ENCODE measurements at regions not wholly inside any gene's neighbourhood (a gene's known extent, or its start where the extent isn't known, plus 50 kb on each side); places are given as distances from the start of the nearest gene placed in this dataset.
"Not testable (repeated sequence)": the region's sequence is repeated elsewhere in the genome, so short reads cannot be mapped to it uniquely, and the experiment has no call there.

GRCh38 chr10:78436222-78436573 is 402.5 kb downstream of the RPS24 start:
- DNase-seq (ENCODE audit: low read depth in 2 of 2): no peak

GRCh38 chr10:78436706-78437406 is 403.2 kb downstream of the RPS24 start:
- no peak for DNase-seq (ENCODE audit: low read depth in 2 of 2)

- DNase-seq (ENCODE audit: low read depth in 2 of 2): no peak
Measured at GRCh38 chr10:78437407-78437768, 403.7 kb downstream of the RPS24 start.

GRCh38 chr10:78437998-78438906 is 404.6 kb downstream of the RPS24 start:
- no peak for DNase-seq (ENCODE audit: low read depth in 2 of 2)

GRCh38 chr10:78438907-78439809 is 405.5 kb downstream of the RPS24 start:
- no peak for DNase-seq (ENCODE audit: low read depth in 2 of 2)

- DNase-seq (ENCODE audit: low read depth in 2 of 2): no peak
Measured at GRCh38 chr10:78441010-78441409, 407.3 kb downstream of the RPS24 start.

- peak in 1 of 2 experiments; percentile 23 for DNase-seq (ENCODE audit: low read depth in 2 of 2)
Measured at GRCh38 chr10:78441694-78442093, 408.0 kb downstream of the RPS24 start.

GRCh38 chr10:78442836-78443550 is 409.3 kb downstream of the RPS24 start:
- peak; percentile 62 to 69 for DNase-seq (ENCODE audit: low read depth in 2 of 2)

GRCh38 chr10:78443900-78444571 is 410.4 kb downstream of the RPS24 start:
- DNase-seq (ENCODE audit: low read depth in 2 of 2): peak in 1 of 2 experiments; percentile 12

- DNase-seq (ENCODE audit: low read depth in 2 of 2): not testable (repeated sequence)
Measured at GRCh38 chr10:78444741-78445140, 411.1 kb downstream of the RPS24 start.

- DNase-seq (ENCODE audit: low read depth in 2 of 2): no peak
Measured at GRCh38 chr10:78445308-78445707, 411.6 kb downstream of the RPS24 start.

GRCh38 chr10:78448470-78448869 is 414.8 kb downstream of the RPS24 start:
- DNase-seq (ENCODE audit: low read depth in 2 of 2): no peak

- no peak for DNase-seq (ENCODE audit: low read depth in 2 of 2)
Measured at GRCh38 chr10:78448994-78449418, 415.3 kb downstream of the RPS24 start.

GRCh38 chr10:78449554-78449953 is 415.9 kb downstream of the RPS24 start:
- DNase-seq (ENCODE audit: low read depth in 2 of 2): no peak

GRCh38 chr10:78450239-78450638 is 416.6 kb downstream of the RPS24 start:
- no peak for DNase-seq (ENCODE audit: low read depth in 2 of 2)

GRCh38 chr10:78450807-78451485 is 417.3 kb downstream of the RPS24 start:
- DNase-seq (ENCODE audit: low read depth in 2 of 2): no peak

GRCh38 chr10:78451592-78451991 is 417.9 kb downstream of the RPS24 start:
- DNase-seq (ENCODE audit: low read depth in 2 of 2): peak in 1 of 2 experiments; percentile 33

GRCh38 chr10:78454123-78454645 is 420.5 kb downstream of the RPS24 start:
- no peak for DNase-seq (ENCODE audit: low read depth in 2 of 2)

- DNase-seq (ENCODE audit: low read depth in 2 of 2): no peak
Measured at GRCh38 chr10:78455236-78455635, 421.6 kb downstream of the RPS24 start.

- no peak for DNase-seq (ENCODE audit: low read depth in 2 of 2)
Measured at GRCh38 chr10:78455811-78456210, 422.1 kb downstream of the RPS24 start.

All from fibroblast of skin of left quadriceps (primary cell).